Parathyroid adenoma (tissue), 2 donors: ENCODE measurements at regions not wholly inside any gene's neighbourhood (a gene's known extent, or its start where the extent isn't known, plus 50 kb on each side); places are given as distances from the start of the nearest gene placed in this dataset.
"Not testable (repeated sequence)": the region's sequence is repeated elsewhere in the genome, so short reads cannot be mapped to it uniquely, and the experiment has no call there.

Source experiments
- H2AFZ ChIP-seq: fragments of 300-600 bp; sonication (generic); one replicate; pipeline ENCODE4 v1.7.0; 2017; ENCODE audit warnings: antibody characterized with exemption, mild to moderate bottlenecking
- H3K27ac ChIP-seq: fragments of 300-600 bp; sonication (generic); one replicate; pipeline ENCODE4 v1.7.0; 2017
- H3K27me3 ChIP-seq: fragments of 300-600 bp; sonication (generic); one replicate; pipeline ENCODE4 v1.7.0; 2017; ENCODE audit warnings: low read length; ENCODE audit not compliant: control insufficient read depth, insufficient read depth
- H3K36me3 ChIP-seq: fragments of 300-600 bp; sonication (generic); one replicate; pipeline ENCODE4 v1.7.0; 2017; ENCODE audit warnings: low read length; ENCODE audit not compliant: control insufficient read depth, insufficient read depth
- H3K4me1 ChIP-seq: fragments of 300-600 bp; sonication (generic); one replicate; pipeline ENCODE4 v1.7.0; 2017; ENCODE audit warnings: control low read depth
- H3K4me2 ChIP-seq: fragments of 300-600 bp; sonication (generic); one replicate; pipeline ENCODE4 v1.7.0; 2017; ENCODE audit warnings: low read length
- H3K4me3 ChIP-seq: fragments of 300-600 bp; sonication (generic); one replicate; pipeline ENCODE4 v1.7.0; 2017; ENCODE audit warnings: low read depth, low read length
- H3K79me2 ChIP-seq: fragments of 300-600 bp; sonication (generic); one replicate; pipeline ENCODE4 v1.7.0; 2017; ENCODE audit warnings: control low read depth
- H3K9ac ChIP-seq: fragments of 300-600 bp; sonication (generic); one replicate; pipeline ENCODE4 v1.7.0; 2017; ENCODE audit warnings: mild to moderate bottlenecking
- H3K9me3 ChIP-seq: fragments of 300-600 bp; sonication (generic); one replicate; pipeline ENCODE4 v1.7.0; 2017; ENCODE audit warnings: low read length; ENCODE audit not compliant: control insufficient read depth
- TF ChIP-seq, protein P1 (sequence below): fragments of 300-600 bp; sonication (generic); IDR thresholded peaks from one replicate; pipeline ENCODE4 v1.7.0; 2017; ENCODE audit warnings: antibody characterized with exemption, mild to moderate bottlenecking
- donor health status: primary hyperparathyroidism.

DNA sequence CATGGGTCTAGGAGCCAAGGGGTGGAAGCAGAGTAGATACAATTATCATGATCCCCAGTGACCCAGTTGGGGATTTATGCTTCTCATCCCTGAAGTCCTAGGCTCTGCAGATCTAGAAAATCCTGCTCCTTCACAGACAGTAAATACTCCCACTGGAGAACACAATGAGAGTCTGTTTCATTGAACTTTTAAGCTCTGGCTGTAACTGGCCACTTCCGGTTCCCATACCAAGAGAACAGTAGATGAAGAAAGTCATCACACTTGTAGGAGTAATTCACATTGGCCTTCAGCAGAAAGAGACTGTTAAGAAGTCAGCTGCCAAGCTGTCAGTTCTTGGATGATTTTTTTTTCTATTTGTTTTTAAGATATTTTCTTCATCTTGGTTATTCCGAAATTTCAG, 597.1 kb downstream of the ACTL7B start:
- TF ChIP-seq, protein P1, sequence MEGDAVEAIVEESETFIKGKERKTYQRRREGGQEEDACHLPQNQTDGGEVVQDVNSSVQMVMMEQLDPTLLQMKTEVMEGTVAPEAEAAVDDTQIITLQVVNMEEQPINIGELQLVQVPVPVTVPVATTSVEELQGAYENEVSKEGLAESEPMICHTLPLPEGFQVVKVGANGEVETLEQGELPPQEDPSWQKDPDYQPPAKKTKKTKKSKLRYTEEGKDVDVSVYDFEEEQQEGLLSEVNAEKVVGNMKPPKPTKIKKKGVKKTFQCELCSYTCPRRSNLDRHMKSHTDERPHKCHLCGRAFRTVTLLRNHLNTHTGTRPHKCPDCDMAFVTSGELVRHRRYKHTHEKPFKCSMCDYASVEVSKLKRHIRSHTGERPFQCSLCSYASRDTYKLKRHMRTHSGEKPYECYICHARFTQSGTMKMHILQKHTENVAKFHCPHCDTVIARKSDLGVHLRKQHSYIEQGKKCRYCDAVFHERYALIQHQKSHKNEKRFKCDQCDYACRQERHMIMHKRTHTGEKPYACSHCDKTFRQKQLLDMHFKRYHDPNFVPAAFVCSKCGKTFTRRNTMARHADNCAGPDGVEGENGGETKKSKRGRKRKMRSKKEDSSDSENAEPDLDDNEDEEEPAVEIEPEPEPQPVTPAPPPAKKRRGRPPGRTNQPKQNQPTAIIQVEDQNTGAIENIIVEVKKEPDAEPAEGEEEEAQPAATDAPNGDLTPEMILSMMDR = no peak
- no peaks in the 10 kb centered on the region for H3K4me1 ChIP-seq
- no peak overlapping the region for H3K27ac ChIP-seq
- H3K4me3 ChIP-seq = no peak overlapping the region
- no peaks in the 10 kb centered on the region for H3K36me3 ChIP-seq
- no peaks in the 10 kb centered on the region for H3K79me2 ChIP-seq
- no peak overlapping the region for H2AFZ ChIP-seq
- H3K4me2 ChIP-seq = no peak overlapping the region
- no peaks in the 10 kb centered on the region for H3K9me3 ChIP-seq
- no peaks in the 10 kb centered on the region for H3K27me3 ChIP-seq
- no peak overlapping the region for H3K9ac ChIP-seq

DNA sequence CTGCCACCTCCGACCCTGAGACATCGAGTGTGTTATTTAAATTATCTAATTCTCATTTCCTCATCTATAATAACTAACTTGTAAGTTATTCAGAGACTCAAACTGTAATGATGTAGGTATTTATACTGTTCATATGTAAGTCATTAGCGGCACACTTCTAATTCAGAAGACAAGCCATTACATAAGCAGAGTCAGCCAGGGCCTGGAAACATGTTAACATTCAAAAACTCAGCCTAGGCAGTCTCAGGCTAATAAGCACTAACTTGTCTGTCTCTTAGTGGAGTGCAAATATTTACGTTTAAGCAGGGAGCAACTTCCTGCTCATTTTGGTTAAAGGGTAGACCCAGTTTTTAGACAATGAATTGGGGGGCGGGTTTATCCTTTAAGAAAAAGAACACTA, 598.4 kb downstream of the ACTL7B start:
- Histone ChIP-seq H3K4me2 (no peak overlapping the region), H3K9ac (no peak overlapping the region), H3K36me3 (no peaks in the 10 kb centered on the region), H3K4me3 (no peak overlapping the region), H3K9me3 (no peaks in the 10 kb centered on the region), H3K27me3 (no peaks in the 10 kb centered on the region), H2AFZ (no peak overlapping the region), H3K79me2 (no peaks in the 10 kb centered on the region), H3K4me1 (no peaks in the 10 kb centered on the region), H3K27ac (no peak overlapping the region)
- TF ChIP-seq, protein P1 = no peak

DNA sequence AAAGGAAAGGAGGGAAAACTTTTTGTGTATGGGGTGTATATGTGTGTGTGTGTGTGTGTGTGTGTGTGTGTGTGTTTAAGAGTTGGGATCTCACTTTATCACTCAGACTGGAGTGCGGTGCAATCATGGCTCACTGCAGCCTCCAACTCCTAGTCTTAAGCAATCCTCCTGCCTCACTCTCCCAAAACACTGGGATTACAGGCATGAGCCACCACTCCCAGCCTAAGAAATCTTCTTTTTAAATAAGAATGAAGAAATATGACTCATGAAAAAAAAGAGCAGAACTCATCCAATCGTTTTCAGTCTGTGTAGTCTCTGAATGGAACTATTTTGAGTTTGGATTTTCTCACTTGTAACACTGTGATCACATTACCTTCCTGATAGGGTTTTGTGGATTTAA, 601.5 kb downstream of the ACTL7B start:
- no peaks in the 10 kb centered on the region for H3K36me3 ChIP-seq
- no peak overlapping the region for H2AFZ ChIP-seq
- H3K4me2 ChIP-seq = no peak overlapping the region
- H3K79me2 ChIP-seq = no peaks in the 10 kb centered on the region
- no peaks in the 10 kb centered on the region for H3K9me3 ChIP-seq
- H3K27ac ChIP-seq = no peak overlapping the region
- H3K27me3 ChIP-seq = no peaks in the 10 kb centered on the region
- TF ChIP-seq, protein P1 = no peak
- H3K4me1 ChIP-seq = no peaks in the 10 kb centered on the region
- no peak overlapping the region for H3K9ac ChIP-seq
- no peak overlapping the region for H3K4me3 ChIP-seq

DNA sequence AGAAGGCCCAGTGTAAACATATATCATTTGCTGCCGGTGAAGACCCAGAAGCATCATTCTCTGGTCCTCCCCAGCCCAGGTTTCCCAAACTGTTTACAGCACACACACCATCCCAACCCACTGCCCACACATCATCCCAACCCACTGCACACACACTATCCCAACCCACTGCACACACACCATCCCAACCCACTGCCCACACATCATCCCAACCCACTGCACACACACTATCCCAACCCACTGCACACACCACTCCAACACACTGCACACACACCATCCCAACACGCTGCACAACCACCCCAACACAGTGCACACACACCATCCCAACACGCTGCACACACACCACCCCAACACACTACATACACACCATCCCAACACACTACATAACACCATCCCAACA, 608.4 kb downstream of the ACTL7B start:
- not testable (repeated sequence) for H3K27me3 ChIP-seq, H3K9ac ChIP-seq, H3K4me3 ChIP-seq, H2AFZ ChIP-seq, H3K79me2 ChIP-seq, H3K9me3 ChIP-seq, H3K4me2 ChIP-seq, H3K4me1 ChIP-seq, H3K27ac ChIP-seq, H3K36me3 ChIP-seq

DNA sequence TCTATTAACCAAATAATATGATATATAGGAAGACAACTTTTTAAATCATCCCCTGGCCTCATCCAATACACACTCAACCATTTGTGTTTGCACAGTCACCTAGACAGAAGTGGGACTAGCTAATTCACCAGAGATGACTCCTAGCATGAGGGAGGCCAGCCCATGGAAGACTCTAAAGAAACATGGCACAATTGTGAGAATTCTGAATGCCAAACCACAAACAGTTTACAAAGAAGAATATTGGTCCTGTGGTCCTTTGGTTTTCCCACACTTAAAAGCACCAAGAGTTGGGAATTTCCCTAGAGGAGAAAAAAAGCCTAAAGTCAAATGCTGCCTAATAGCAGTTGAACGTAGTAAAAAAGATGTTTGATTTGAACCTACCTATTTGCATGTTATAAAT, 609.9 kb downstream of the ACTL7B start:
- H3K4me1 ChIP-seq = no peaks in the 10 kb centered on the region
- H3K9ac ChIP-seq = no peak overlapping the region
- H3K4me2 ChIP-seq = no peak overlapping the region
- H3K79me2 ChIP-seq = no peaks in the 10 kb centered on the region
- no peaks in the 10 kb centered on the region for H3K9me3 ChIP-seq
- H3K27me3 ChIP-seq = no peaks in the 10 kb centered on the region
- H3K27ac ChIP-seq = no peak overlapping the region
- TF ChIP-seq, protein P1 = no peak
- no peak overlapping the region for H2AFZ ChIP-seq
- no peak overlapping the region for H3K4me3 ChIP-seq
- no peaks in the 10 kb centered on the region for H3K36me3 ChIP-seq
